B cell (primary cell): ENCODE measurements at regions not wholly inside any gene's neighbourhood (a gene's known extent, or its start where the extent isn't known, plus 50 kb on each side); places are given as distances from the start of the nearest gene placed in this dataset.

ENCODE experiments used
- ATAC-seq: fragments of 200-7000 bp; cut with Tn5 transposase; one replicate; pipeline ENCODE4 v1.10.0; 2021; ENCODE audit warnings: low read depth, mild to moderate bottlenecking, moderate number of reproducible peaks, moderate library complexity
- CTCF ChIA-PET: fragments of 350-600 bp; sonication (Branson Sonifier 250); formaldehyde crosslinking; loops from one replicate; lab custom pipeline; 2021; ENCODE audit warnings: antibody characterized with exemption, inconsistent platforms; lab: Charles Lee
- POLR2A ChIA-PET: fragments of 350-600 bp; sonication (Branson Sonifier 250); formaldehyde crosslinking; loops from one replicate; lab custom pipeline; 2021; ENCODE audit warnings: antibody characterized with exemption; lab: Charles Lee
- DNase-seq: peaks from one replicate; pipeline ENCODE4 v3.0.0; 2013
- H2AFZ ChIP-seq: 2 replicates; pipeline ENCODE4 v1.6.1; 2012; ENCODE audit warnings: mild to moderate bottlenecking, low read depth, low read length; ENCODE audit not compliant: insufficient read depth, poor library complexity, severe bottlenecking
- H3K27ac ChIP-seq, 2 donors: 1 replicate in 1 of 2; 2 replicates in 1 of 2; pipeline ENCODE4 v1.5.1; 2012 to 2013; ENCODE audit warnings: low read length in 2 of 2, mild to moderate bottlenecking in 2 of 2, moderate library complexity in 1 of 2
- H3K27me3 ChIP-seq, 4 experiments: fragments of 200-600 bp in 1 of 4; sonication (generic) in 1 of 4; replicated peaks in 1 of 4; 1 replicate in 2 of 4; 2 replicates in 2 of 4; pipeline versions ENCODE4 v1.6.1 to v1.7.0; 2013 to 2016; ENCODE audit warnings: low read length in 3 of 4, mild to moderate bottlenecking in 2 of 4, mixed read lengths in 1 of 4, moderate library complexity in 1 of 4; ENCODE audit not compliant: insufficient read depth in 4 of 4, control insufficient read depth in 3 of 4; ENCODE audit errors: control extremely low read depth in 1 of 4
- H3K36me3 ChIP-seq, 2 experiments: replicated peaks in 1 of 2; 1 replicate in 1 of 2; 2 replicates in 1 of 2; pipeline versions ENCODE4 v1.6.1 to v1.7.1; 2013; ENCODE audit warnings: low read length in 1 of 2; ENCODE audit not compliant: insufficient read depth in 2 of 2, control insufficient read depth in 1 of 2; ENCODE audit errors: control extremely low read depth in 1 of 2, extremely low read depth in 1 of 2
- H3K4me1 ChIP-seq, 2 donors: fragments of 200-600 bp in 1 of 2; sonication (generic) in 1 of 2; 1 replicate in 1 of 2; 2 replicates in 1 of 2; pipeline versions ENCODE4 v1.5.1 to v1.6.1; 2013 to 2017; ENCODE audit warnings: low read length in 2 of 2; ENCODE audit not compliant: control insufficient read depth in 2 of 2, insufficient read depth in 2 of 2
- H3K4me2 ChIP-seq: replicated peaks from 2 replicates; pipeline ENCODE3; 2012; ENCODE audit warnings: mild to moderate bottlenecking, low read depth, low read length; ENCODE audit not compliant: poor library complexity, severe bottlenecking
- H3K4me3 ChIP-seq, 5 experiments: fragments of 200-600 bp in 1 of 5; sonication (generic) in 1 of 5; 1 replicate in 3 of 5; 2 replicates in 2 of 5; pipeline versions ENCODE4 v1.5.1 to v1.7.0; 2011 to 2016; ENCODE audit warnings: low read length in 4 of 5, mild to moderate bottlenecking in 4 of 5, low read depth in 2 of 5, control low read depth in 1 of 5, moderate library complexity in 1 of 5; ENCODE audit not compliant: insufficient read depth in 1 of 5; ENCODE audit errors: control extremely low read depth in 1 of 5, extremely low read depth in 1 of 5
- H3K79me2 ChIP-seq: fragments of 200-600 bp; sonication (generic); one replicate; pipeline ENCODE4 v1.6.0; 2016; ENCODE audit warnings: low read length; ENCODE audit not compliant: control insufficient read depth, insufficient read depth
- H3K9ac ChIP-seq: fragments of 200-600 bp; sonication (generic); 2 replicates; pipeline ENCODE4 v1.6.1; 2017; ENCODE audit warnings: mild to moderate bottlenecking, low read length, moderate library complexity
- H3K9me3 ChIP-seq, 3 donors: one replicate each; pipeline versions ENCODE4 v1.6.1 to v1.7.1; 2013; ENCODE audit warnings: low read length in 2 of 3; ENCODE audit not compliant: control insufficient read depth in 2 of 3, insufficient read depth in 1 of 3; ENCODE audit errors: control extremely low read depth in 1 of 3
- H4K20me1 ChIP-seq: 2 replicates; pipeline ENCODE4 v1.6.0; 2012; ENCODE audit warnings: mild to moderate bottlenecking, low read length; ENCODE audit not compliant: insufficient read depth, control insufficient read depth, poor library complexity, severe bottlenecking
- H3K27ac Mint-ChIP-seq: one replicate; pipeline ENCODE4 v1.8.0; 2021; ENCODE audit warnings: mixed read lengths
- H3K27me3 Mint-ChIP-seq: one replicate; pipeline ENCODE4 v1.8.0; 2021; ENCODE audit warnings: mixed read lengths
- H3K4me1 Mint-ChIP-seq: one replicate; pipeline ENCODE4 v1.8.0; 2021; ENCODE audit warnings: mixed read lengths
- H3K4me3 Mint-ChIP-seq: one replicate; pipeline ENCODE4 v1.8.0; 2021; ENCODE audit warnings: mixed read lengths
- H3K9me3 Mint-ChIP-seq: one replicate; pipeline ENCODE4 v1.8.0; 2022; ENCODE audit warnings: mixed read lengths; ENCODE audit not compliant: insufficient read depth
- CTCF ChIP-seq: fragments of 200-600 bp; IDR thresholded peaks from one replicate; pipeline ENCODE4 v1.8.0; 2022; ENCODE audit warnings: antibody characterized with exemption, mild to moderate bottlenecking
- EZH2 ChIP-seq: IDR thresholded peaks from 2 replicates; pipeline ENCODE4 v1.6.1; 2012; ENCODE audit warnings: borderline replicate concordance, low read depth, mild to moderate bottlenecking, moderate library complexity, low read length; ENCODE audit not compliant: insufficient read depth, poor library complexity, severe bottlenecking
- WGBS: methylation state at CpG from one replicate; pipeline ENCODE4 v1.1.5; 2013; ENCODE audit warnings: missing lambda C conversion rate; ENCODE audit not compliant: insufficient coverage; 5-methylcytosine and 5-hydroxymethylcytosine counted together
- intact Hi-C: fragments of 100-400 bp; cut with micrococcal nuclease; formaldehyde crosslinking; loops from one replicate; pipeline ENCODE4 v1.10.0; 2022

GRCh38 chr9:89928106-89928505 is 323.3 kb downstream of the GADD45G start:
- Histone ChIP-seq H3K4me3 (no peak overlapping the region), H3K9ac (no peak overlapping the region), H3K9me3 (no peaks in the 10 kb centered on the region), H3K27me3 (peaks cover 0 to 8% (median 0%) of the 10 kb centered on the region in 4 experiments), H2AFZ (no peak overlapping the region), H3K4me1 (peaks cover 0 to 8% of the 10 kb centered on the region in 2 donors), H3K27ac (no peak overlapping the region), H3K79me2 (no peaks in the 10 kb centered on the region), H3K36me3 (no peaks in the 10 kb centered on the region), H4K20me1 (no peaks in the 10 kb centered on the region), H3K4me2 (no peak overlapping the region)
- ChIA-PET CTCF (no interaction called here), POLR2A (no interaction called here)
- DNase-seq (no peak), ATAC-seq (no peak)
- intact Hi-C loops, result no loop called here
- WGBS, result 100% methylated on average over 1 of the region's 1 CpG
- Mint-ChIP-seq H3K4me3 (no peak overlapping the region), H3K4me1 (peaks cover 4% of the 10 kb centered on the region), H3K27ac (no peak overlapping the region), H3K9me3 (no peaks in the 10 kb centered on the region), H3K27me3 (peaks cover 5% of the 10 kb centered on the region)
- TF ChIP-seq CTCF, result no peak
- no peak for TF ChIP-seq EZH2

- no peaks in the 10 kb centered on the region for H3K9me3 Mint-ChIP-seq
- Histone ChIP-seq H3K4me2 (no peak overlapping the region), H3K36me3 (no peaks in the 10 kb centered on the region), H3K9ac (no peak overlapping the region), H3K4me1 (peaks cover 0 to 8% of the 10 kb centered on the region in 2 donors), H3K79me2 (no peaks in the 10 kb centered on the region), H2AFZ (no peak overlapping the region), H3K4me3 (no peak overlapping the region), H4K20me1 (no peaks in the 10 kb centered on the region), H3K27me3 (peaks cover 0 to 8% (median 0%) of the 10 kb centered on the region in 4 experiments), H3K9me3 (no peaks in the 10 kb centered on the region), H3K27ac (no peak overlapping the region)
- ChIA-PET CTCF (interaction anchor here (0.9 kb wide), 1 partner anchor 326 kb away, joined by 3 read pairs; no protein-coding TSS in a partner anchor), POLR2A (no interaction called here)
- no peak overlapping the region for H3K4me3 Mint-ChIP-seq
- intact Hi-C loops, result no loop called here
- H3K27me3 Mint-ChIP-seq, result peaks cover 5% of the 10 kb centered on the region
- no peak for TF ChIP-seq CTCF
- no peak for ATAC-seq
- DNase-seq, result no peak
- WGBS, result 93% methylated on average over 5 of the region's 6 CpGs
- H3K27ac Mint-ChIP-seq, result no peak overlapping the region
- H3K4me1 Mint-ChIP-seq, result peaks cover 4% of the 10 kb centered on the region
These were observed 323.9 kb downstream of the GADD45G start for GRCh38 chr9:89928521-89929275.
